Endothelial cell of umbilical vein (primary cell): ENCODE measurements at regions not wholly inside any gene's neighbourhood (a gene's known extent, or its start where the extent isn't known, plus 50 kb on each side); places are given as distances from the start of the nearest gene placed in this dataset.

Experiments
- BruUV-seq: library from RNA; stranded (reverse); fragments of 400-500 nt; replicated peaks from 2 replicates; lab custom pipeline; 2021; lab: Mats Ljungman, UMichigan
- CTCF ChIA-PET: fragments of 300-600, 350-600 bp; sonication (Branson Sonifier 250); formaldehyde crosslinking; loops from one replicate; lab custom pipeline; 2021; ENCODE audit warnings: antibody characterized with exemption, inconsistent platforms; lab: Charles Lee
- POLR2A ChIA-PET: fragments of 300-600, 350-600 bp; sonication (Branson Sonifier 250); formaldehyde crosslinking; loops from one replicate; lab custom pipeline; 2021; ENCODE audit warnings: antibody characterized with exemption, inconsistent platforms; lab: Charles Lee
- DNase-seq: peaks from one replicate; pipeline ENCODE4 v3.0.0-alpha.2; 2011; ENCODE audit warnings: low read depth, low spot score
- FAIRE-seq: peaks from 2 replicates; lab custom pipeline; 2011; peaks lifted over from hg19 to GRCh38; lab: Jason Lieb, UNC
- H2AFZ ChIP-seq: 2 replicates; pipeline ENCODE4 v1.6.0; 2012; ENCODE audit warnings: low read depth, low read length, control low read depth, inconsistent platforms
- H3K27ac ChIP-seq: 2 replicates; pipeline ENCODE4 v1.5.1; 2011; ENCODE audit warnings: low read depth, mild to moderate bottlenecking, control low read depth, low read length, moderate library complexity; ENCODE audit not compliant: insufficient read depth
- H3K27me3 ChIP-seq, 2 experiments: 2 replicates each; pipeline versions ENCODE4 v1.6.0 to v1.6.1; 2011; ENCODE audit warnings: low read length in 2 of 2, mixed read lengths in 1 of 2; ENCODE audit not compliant: control insufficient read depth in 2 of 2, insufficient read depth in 2 of 2
- H3K36me3 ChIP-seq, 2 experiments: 2 replicates in 1 of 2; 3 replicates in 1 of 2; pipeline ENCODE4 v1.5.1; 2011; ENCODE audit warnings: low read length in 2 of 2, mild to moderate bottlenecking in 1 of 2, moderate library complexity in 1 of 2; ENCODE audit not compliant: control insufficient read depth in 2 of 2, insufficient read depth in 2 of 2; ENCODE audit errors: extremely low read depth in 1 of 2
- H3K4me1 ChIP-seq: 3 replicates; pipeline ENCODE4 v1.5.1; 2011; ENCODE audit warnings: mild to moderate bottlenecking, low read length; ENCODE audit not compliant: control insufficient read depth, insufficient read depth; ENCODE audit errors: extremely low read depth
- H3K4me2 ChIP-seq: 2 replicates; pipeline ENCODE4 v1.6.1; 2011; ENCODE audit warnings: low read length, control low read depth, mixed read lengths; ENCODE audit not compliant: insufficient read depth
- H3K4me3 ChIP-seq, 3 experiments: fragments of 200-600 bp in 1 of 3; sonication (generic), shearing (Covaris generic) in 1 of 3; replicated peaks in 1 of 3; 2 replicates each; pipeline ENCODE4 v1.5.1; 2011 to 2016; ENCODE audit warnings: control low read depth in 3 of 3, low read length in 3 of 3, mild to moderate bottlenecking in 2 of 3, inconsistent platforms in 1 of 3, low read depth in 1 of 3, moderate library complexity in 1 of 3; ENCODE audit not compliant: insufficient read depth in 1 of 3
- H3K79me2 ChIP-seq: 2 replicates; pipeline ENCODE4 v1.6.0; 2012; ENCODE audit warnings: low read length, inconsistent platforms; ENCODE audit not compliant: control insufficient read depth, insufficient read depth
- H3K9ac ChIP-seq: replicated peaks from 2 replicates; pipeline ENCODE3; 2011; ENCODE audit warnings: low read length, control low read depth; ENCODE audit not compliant: insufficient read depth; ENCODE audit errors: extremely low read depth
- H3K9me1 ChIP-seq: replicated peaks from 3 replicates; pipeline ENCODE4 v1.6.0; 2011; ENCODE audit warnings: mild to moderate bottlenecking, low read length; ENCODE audit not compliant: control insufficient read depth, insufficient read depth; ENCODE audit errors: extremely low read depth
- H3K9me3 ChIP-seq: replicated peaks from 2 replicates; pipeline ENCODE4 v1.5.1; 2012; ENCODE audit warnings: low read length, inconsistent platforms; ENCODE audit not compliant: control insufficient read depth, insufficient read depth
- H4K20me1 ChIP-seq: replicated peaks from 2 replicates; pipeline ENCODE3; 2011; ENCODE audit warnings: mild to moderate bottlenecking, low read length; ENCODE audit not compliant: control insufficient read depth, insufficient read depth; ENCODE audit errors: extremely low read depth
- CTCF ChIP-seq, 2 donors: IDR thresholded peaks; 1 replicate in 1 of 2; 2 replicates in 1 of 2; pipeline ENCODE4 v1.5.1; 2011; ENCODE audit warnings: low read length in 2 of 2, mild to moderate bottlenecking in 2 of 2, moderate library complexity in 2 of 2, control low read depth in 1 of 2, inconsistent platforms in 1 of 2, low read depth in 1 of 2; ENCODE audit not compliant: insufficient read depth in 1 of 2; ENCODE audit errors: extremely low read depth in 1 of 2
- EZH2 ChIP-seq: IDR thresholded peaks from 2 replicates; pipeline ENCODE4 v1.6.1; 2012; ENCODE audit warnings: borderline replicate concordance, low read depth, mild to moderate bottlenecking, moderate library complexity, low read length, inconsistent platforms; ENCODE audit not compliant: severe bottlenecking
- FOS ChIP-seq: IDR thresholded peaks from 2 replicates; pipeline ENCODE4 v1.6.1; 2011; ENCODE audit warnings: mild to moderate bottlenecking, low read length, moderate library complexity, borderline replicate concordance; ENCODE audit not compliant: insufficient read depth
- GATA2 ChIP-seq: IDR thresholded peaks from 2 replicates; pipeline ENCODE4 v1.7.0; 2011; ENCODE audit warnings: low read depth, mild to moderate bottlenecking, moderate library complexity, mixed read lengths, low read length; ENCODE audit not compliant: insufficient read length, insufficient read depth
- JUN ChIP-seq: IDR thresholded peaks from 2 replicates; pipeline ENCODE4 v1.6.1; 2011; ENCODE audit warnings: borderline replicate concordance, low read depth; ENCODE audit not compliant: insufficient read length, insufficient read depth
- MAX ChIP-seq: IDR thresholded peaks from 2 replicates; pipeline ENCODE4 v1.6.1; 2011; ENCODE audit not compliant: insufficient read depth, insufficient read length
- MYC ChIP-seq: IDR thresholded peaks from one replicate; pipeline ENCODE4 v1.6.1; 2011; ENCODE audit warnings: mild to moderate bottlenecking, low read depth, low read length
- POLR2A ChIP-seq: IDR thresholded peaks from 2 replicates; pipeline ENCODE4 v1.6.1; 2012; ENCODE audit warnings: low read depth, mild to moderate bottlenecking, control low read depth, low read length
- POLR2AphosphoS5 ChIP-seq: IDR thresholded peaks from 2 replicates; pipeline ENCODE4 v1.6.1; 2012; ENCODE audit warnings: low read depth, mild to moderate bottlenecking, control low read depth, low read length, moderate library complexity; ENCODE audit not compliant: insufficient read depth
- dilution Hi-C: fragments of 300-500 bp; cut with MboI; formaldehyde crosslinking; loops from one replicate; pipeline ENCODE4 v1.15.0; 2019; ENCODE audit warnings: low sequenced_read_pairs; ENCODE audit not compliant: extremely low pct_ligation_motif_present
- intact Hi-C: fragments of 100-400 bp; cut with micrococcal nuclease; formaldehyde crosslinking; loops from one replicate; pipeline ENCODE4 v1.10.0; 2022

GRCh38 chr2:186979439-186980116 is 130.6 kb upstream of the ZSWIM2 start:
- POLR2A ChIA-PET: no interaction called here
- no peak overlapping the region for H3K27ac ChIP-seq
- H3K9me1 ChIP-seq: no peaks in the 10 kb centered on the region
- no TSS peak for BruUV-seq
- FAIRE-seq (no peak), DNase-seq (no peak)
- CTCF ChIA-PET: interaction anchor here (0.6 kb wide), 1 partner anchor 1906 kb away, joined by 4 read pairs; no protein-coding TSS in a partner anchor
- no peaks in the 10 kb centered on the region for H3K79me2 ChIP-seq
- dilution Hi-C loops (no loop called here), intact Hi-C loops (no loop called here)
- no peaks in the 10 kb centered on the region for H4K20me1 ChIP-seq
- H3K9ac ChIP-seq: no peak overlapping the region
- no peak overlapping the region for H2AFZ ChIP-seq
- no peak for TF ChIP-seq POLR2AphosphoS5
- TF ChIP-seq FOS: no peak
- TF ChIP-seq EZH2: no peak
- TF ChIP-seq MAX: no peak
- no peak for TF ChIP-seq JUN
- no peak for TF ChIP-seq GATA2
- TF ChIP-seq CTCF (IDR thresholded peaks at IDR 0.05; ENCODE audit: extremely low read depth in 1 of 2, insufficient read depth in 1 of 2, low read depth in 1 of 2, low read length in 2 of 2): no peak
- no peak for TF ChIP-seq POLR2A
- TF ChIP-seq MYC: no peak
- no peaks in the 10 kb centered on the region for H3K27me3 ChIP-seq
- no peaks in the 10 kb centered on the region for H3K36me3 ChIP-seq
- H3K4me2 ChIP-seq: no peak overlapping the region
- H3K4me1 ChIP-seq: no peaks in the 10 kb centered on the region
- H3K4me3 ChIP-seq: no peak overlapping the region
- H3K9me3 ChIP-seq: no peaks in the 10 kb centered on the region
